Endodermal cell (in vitro differentiated cells): ENCODE measurements at regions not wholly inside any gene's neighbourhood (a gene's known extent, or its start where the extent isn't known, plus 50 kb on each side); places are given as distances from the start of the nearest gene placed in this dataset.

Source experiments
- DNase-seq: peaks from one replicate; pipeline ENCODE4 v3.0.0-alpha.2; 2017
- H3K27ac ChIP-seq: 2 replicates; pipeline ENCODE4 v1.5.1; 2013; ENCODE audit warnings: mild to moderate bottlenecking, low read depth, low read length, moderate library complexity
- H3K27me3 ChIP-seq: 2 replicates; pipeline ENCODE4 v1.6.1; 2013; ENCODE audit warnings: mild to moderate bottlenecking, low read length, moderate library complexity; ENCODE audit not compliant: insufficient read depth, control insufficient read depth, poor library complexity, severe bottlenecking
- H3K36me3 ChIP-seq: 2 replicates; pipeline ENCODE4 v1.7.0; 2013; ENCODE audit warnings: mild to moderate bottlenecking, low read length, moderate library complexity; ENCODE audit not compliant: control insufficient read depth, insufficient read depth
- H3K4me1 ChIP-seq: one replicate; pipeline ENCODE4 v1.7.0; 2013; ENCODE audit warnings: low read length; ENCODE audit not compliant: control insufficient read depth, insufficient read depth
- H3K4me3 ChIP-seq: 2 replicates; pipeline ENCODE4 v1.5.1; 2013; ENCODE audit warnings: mild to moderate bottlenecking, low read length, moderate library complexity
- H3K9ac ChIP-seq: 2 replicates; pipeline ENCODE4 v1.6.1; 2013; ENCODE audit warnings: mild to moderate bottlenecking, low read length, moderate library complexity; ENCODE audit not compliant: poor library complexity, severe bottlenecking; ENCODE audit errors: extremely low read depth
- H3K9me3 ChIP-seq: 2 replicates; pipeline ENCODE4 v1.6.1; 2013; ENCODE audit warnings: mild to moderate bottlenecking, low read length, moderate library complexity; ENCODE audit not compliant: control insufficient read depth
- H3K27ac Mint-ChIP-seq: 2 replicates; pipeline ENCODE4 v1.8.0; 2020; ENCODE audit warnings: mixed read lengths
- H3K27me3 Mint-ChIP-seq: 2 replicates; pipeline ENCODE4 v1.8.0; 2021; ENCODE audit warnings: mild to moderate bottlenecking, mixed read lengths; ENCODE audit not compliant: insufficient read depth
- H3K36me3 Mint-ChIP-seq: 2 replicates; pipeline ENCODE4 v1.8.0; 2020; ENCODE audit warnings: low read depth, mixed read lengths
- H3K4me1 Mint-ChIP-seq: 2 replicates; pipeline ENCODE4 v1.8.0; 2020; ENCODE audit warnings: mixed read lengths
- H3K4me3 Mint-ChIP-seq: 2 replicates; pipeline ENCODE4 v1.8.0; 2020; ENCODE audit warnings: mild to moderate bottlenecking, moderate library complexity, mixed read lengths
- H3K9me3 Mint-ChIP-seq: 2 replicates; pipeline ENCODE4 v1.8.0; 2020; ENCODE audit warnings: mild to moderate bottlenecking, mixed read lengths
- WGBS, 2 experiments: methylation state at CpG; one replicate each; pipeline versions ENCODE4 v1.1.5 to v1.1.7; 2013; ENCODE audit warnings: missing lambda C conversion rate in 2 of 2, mixed read lengths in 1 of 2; ENCODE audit not compliant: insufficient coverage in 1 of 2, insufficient read length in 1 of 2; 5-methylcytosine and 5-hydroxymethylcytosine counted together
- TF ChIP-seq, protein P1 (sequence below): fragments of 200-600 bp; sonication (generic); conservative IDR thresholded peaks from 2 replicates; pipeline ENCODE4 v1.5.0; 2021; ENCODE audit warnings: antibody characterized with exemption, mild to moderate bottlenecking

DNA sequence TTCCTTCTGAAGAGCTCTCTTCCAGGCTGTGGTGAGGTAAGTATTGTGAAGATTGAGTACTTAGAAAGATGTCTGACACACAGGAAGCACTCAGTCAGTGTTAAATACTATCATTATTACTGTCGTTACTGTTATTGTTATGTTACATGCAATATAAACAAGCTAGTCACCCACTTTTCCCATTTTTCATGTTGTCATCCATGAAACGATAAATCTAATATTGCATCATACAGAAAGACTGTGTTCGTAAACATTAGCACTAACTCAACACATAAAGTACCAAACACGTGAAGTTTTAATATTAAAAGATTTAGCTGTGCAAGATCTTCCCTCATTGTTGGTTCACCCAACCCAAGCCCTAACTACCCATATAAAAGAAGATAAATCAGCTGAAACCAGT lies 109.2 kb upstream of the NRSN1 start:
- Mint-ChIP-seq H3K27me3 (no peaks in the 10 kb centered on the region), H3K4me3 (no peak overlapping the region), H3K27ac (no peak overlapping the region), H3K36me3 (no peaks in the 10 kb centered on the region), H3K9me3 (peaks cover 8% of the 10 kb centered on the region), H3K4me1 (peaks cover 23% of the 10 kb centered on the region)
- H3K36me3 ChIP-seq, result no peaks in the 10 kb centered on the region
- TF ChIP-seq, protein P1, sequence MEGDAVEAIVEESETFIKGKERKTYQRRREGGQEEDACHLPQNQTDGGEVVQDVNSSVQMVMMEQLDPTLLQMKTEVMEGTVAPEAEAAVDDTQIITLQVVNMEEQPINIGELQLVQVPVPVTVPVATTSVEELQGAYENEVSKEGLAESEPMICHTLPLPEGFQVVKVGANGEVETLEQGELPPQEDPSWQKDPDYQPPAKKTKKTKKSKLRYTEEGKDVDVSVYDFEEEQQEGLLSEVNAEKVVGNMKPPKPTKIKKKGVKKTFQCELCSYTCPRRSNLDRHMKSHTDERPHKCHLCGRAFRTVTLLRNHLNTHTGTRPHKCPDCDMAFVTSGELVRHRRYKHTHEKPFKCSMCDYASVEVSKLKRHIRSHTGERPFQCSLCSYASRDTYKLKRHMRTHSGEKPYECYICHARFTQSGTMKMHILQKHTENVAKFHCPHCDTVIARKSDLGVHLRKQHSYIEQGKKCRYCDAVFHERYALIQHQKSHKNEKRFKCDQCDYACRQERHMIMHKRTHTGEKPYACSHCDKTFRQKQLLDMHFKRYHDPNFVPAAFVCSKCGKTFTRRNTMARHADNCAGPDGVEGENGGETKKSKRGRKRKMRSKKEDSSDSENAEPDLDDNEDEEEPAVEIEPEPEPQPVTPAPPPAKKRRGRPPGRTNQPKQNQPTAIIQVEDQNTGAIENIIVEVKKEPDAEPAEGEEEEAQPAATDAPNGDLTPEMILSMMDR, result no peak
- H3K9ac ChIP-seq, result no peak overlapping the region
- 71 to 88% methylated on average over 2 to 3 of the region's 4 CpGs for WGBS, 2 experiments
- no peaks in the 10 kb centered on the region for H3K9me3 ChIP-seq
- H3K4me3 ChIP-seq, result no peak overlapping the region
- no peak overlapping the region for H3K27ac ChIP-seq
- no peaks in the 10 kb centered on the region for H3K27me3 ChIP-seq
- no peak for DNase-seq
- no peaks in the 10 kb centered on the region for H3K4me1 ChIP-seq

DNA sequence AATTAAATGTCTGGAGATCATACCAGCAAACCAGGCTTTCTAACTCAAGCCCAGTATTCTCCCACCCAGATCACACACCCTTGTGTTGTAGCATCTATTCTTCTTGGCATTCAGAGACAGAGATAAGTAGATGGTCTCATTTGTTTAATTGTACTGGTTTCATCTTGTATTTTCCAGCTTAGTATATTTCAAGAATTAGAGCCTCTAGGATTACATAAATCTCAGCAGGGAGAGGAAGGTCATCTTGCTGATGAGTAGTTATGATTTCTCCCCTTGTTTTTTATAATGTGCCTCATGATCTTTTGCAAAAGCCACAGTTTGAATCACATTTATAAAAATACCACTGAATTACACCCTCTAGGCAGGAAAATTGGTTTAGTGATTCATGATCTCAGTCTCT lies 106.6 kb upstream of the NRSN1 start:
- H3K4me3 ChIP-seq, result no peak overlapping the region
- H3K4me1 ChIP-seq, result no peaks in the 10 kb centered on the region
- H3K9me3 ChIP-seq, result no peaks in the 10 kb centered on the region
- Mint-ChIP-seq H3K27me3 (no peaks in the 10 kb centered on the region), H3K36me3 (no peaks in the 10 kb centered on the region), H3K27ac (no peak overlapping the region), H3K9me3 (peaks cover 3% of the 10 kb centered on the region), H3K4me3 (no peak overlapping the region), H3K4me1 (peaks cover 35% of the 10 kb centered on the region)
- H3K36me3 ChIP-seq, result no peaks in the 10 kb centered on the region
- no peak overlapping the region for H3K9ac ChIP-seq
- no peaks in the 10 kb centered on the region for H3K27me3 ChIP-seq
- no peak overlapping the region for H3K27ac ChIP-seq
- DNase-seq, result no peak
- TF ChIP-seq, protein P1, result no peak

DNA sequence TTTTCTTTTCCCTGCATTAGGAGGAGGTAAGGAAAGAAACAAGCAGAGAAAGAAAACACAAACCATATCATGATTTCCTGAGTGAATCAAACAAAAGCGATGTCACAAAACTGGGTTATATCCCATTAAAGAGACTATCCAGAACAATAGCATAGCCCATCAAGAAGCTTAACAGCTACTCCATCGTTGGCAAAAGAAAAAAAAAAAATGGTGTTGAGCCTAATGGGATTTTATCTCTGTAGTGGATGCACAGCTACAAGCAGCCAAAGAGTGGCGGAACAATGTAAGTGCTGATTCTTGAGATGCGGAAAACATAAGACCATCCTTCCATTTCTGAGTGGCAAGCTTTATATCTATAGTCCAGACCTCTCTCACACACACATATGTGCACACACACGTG lies 106.2 kb upstream of the NRSN1 start:
- Mint-ChIP-seq H3K27ac (no peak overlapping the region), H3K4me1 (peaks cover 35% of the 10 kb centered on the region), H3K9me3 (peaks cover 3% of the 10 kb centered on the region), H3K36me3 (no peaks in the 10 kb centered on the region), H3K4me3 (no peak overlapping the region), H3K27me3 (no peaks in the 10 kb centered on the region)
- TF ChIP-seq, protein P1, result no peak
- Histone ChIP-seq H3K27me3 (no peaks in the 10 kb centered on the region), H3K27ac (no peak overlapping the region), H3K9me3 (no peaks in the 10 kb centered on the region), H3K4me1 (no peaks in the 10 kb centered on the region), H3K36me3 (no peaks in the 10 kb centered on the region), H3K9ac (no peak overlapping the region), H3K4me3 (no peak overlapping the region)
- DNase-seq, result no peak
- 93 to 100% methylated on average over 2 to 5 of the region's 5 CpGs for WGBS, 2 experiments
